ENCODE measurements at regions not wholly inside any gene's neighbourhood (a gene's known extent, or its start where the extent isn't known, plus 50 kb on each side); places are given as distances from the start of the nearest gene placed in this dataset.
"Not testable (repeated sequence)": the region's sequence is repeated elsewhere in the genome, so short reads cannot be mapped to it uniquely, and the experiment has no call there.

GRCh38 chr1:778451-779278 is 92.2 kb upstream of the OR4F16 start (continued):
- TF ChIP-seq MAX (CRISPR knock-in tag; IDR thresholded peaks at IDR 0.05) (peak; percentile 92), USF2 (CRISPR knock-in tag; IDR thresholded peaks at IDR 0.05) (peak; percentile 41; the same call in 1 of the 2 replicates)

GRCh38 chr1:779621-780020 is 93.2 kb upstream of the OR4F16 start:
- DNase-seq (ENCODE audit: low spot score); H3K27me3 Mint-ChIP-seq (ENCODE audit: low read depth); ATAC-seq; H3K9me3 Mint-ChIP-seq; POLR2A ChIA-PET; H3K4me1 Mint-ChIP-seq: not testable (repeated sequence)
- peak overlapping the region; percentile 94 for H3K27ac Mint-ChIP-seq
- peak; percentile 85 for TF ChIP-seq GABPB1 (CRISPR knock-in tag; IDR thresholded peaks at IDR 0.05)
- CTCF ChIA-PET, result interaction anchor here (1.4 kb wide), 1 partner anchor 90 kb away, joined by 6 read pairs; no protein-coding TSS in a partner anchor
- H3K4me3 Mint-ChIP-seq, result peak overlapping the region; percentile 97
- H3K36me3 Mint-ChIP-seq, result peaks cover 13% of the 10 kb centered on the region

GRCh38 chr1:788835-789234 is 102.4 kb upstream of the OR4F16 start:
- peaks cover 5% of the 10 kb centered on the region; the same call in 1 of the 2 replicates for H3K27me3 Mint-ChIP-seq (ENCODE audit: low read depth)
- DNase-seq (ENCODE audit: low spot score) (no peak), ATAC-seq (no peak)
- POLR2A ChIA-PET, result no interaction called here
- H3K36me3 Mint-ChIP-seq, result peaks cover 16% of the 10 kb centered on the region
- no peak overlapping the region for H3K4me3 Mint-ChIP-seq
- TF ChIP-seq PRDM15 (CRISPR knock-in tag; IDR thresholded peaks at IDR 0.05) (peak; percentile 53; the same call in 1 of the 2 replicates), MXD4 (CRISPR knock-in tag; IDR thresholded peaks at IDR 0.05; ENCODE audit: borderline replicate concordance) (no peak)
- H3K4me1 Mint-ChIP-seq, result no peaks in the 10 kb centered on the region
- no peak overlapping the region for H3K27ac Mint-ChIP-seq
- H3K9me3 Mint-ChIP-seq, result peaks cover 17% of the 10 kb centered on the region
- CTCF ChIA-PET, result no interaction called here

- peaks cover 11% of the 10 kb centered on the region for H3K36me3 Mint-ChIP-seq
- ATAC-seq; H3K4me1 Mint-ChIP-seq; H3K4me3 Mint-ChIP-seq; H3K27ac Mint-ChIP-seq; H3K27me3 Mint-ChIP-seq (ENCODE audit: low read depth); CTCF ChIA-PET; POLR2A ChIA-PET; DNase-seq (ENCODE audit: low spot score): not testable (repeated sequence)
- H3K9me3 Mint-ChIP-seq, result peaks cover 13% of the 10 kb centered on the region
These were observed 103.2 kb upstream of the OR4F16 start for GRCh38 chr1:789606-790005.

GRCh38 chr1:790388-790930 is 104.0 kb upstream of the OR4F16 start:
- POLR2A ChIA-PET; H3K4me1 Mint-ChIP-seq; ATAC-seq; H3K4me3 Mint-ChIP-seq; H3K27ac Mint-ChIP-seq; H3K27me3 Mint-ChIP-seq (ENCODE audit: low read depth); CTCF ChIA-PET; DNase-seq (ENCODE audit: low spot score); H3K36me3 Mint-ChIP-seq: not testable (repeated sequence)
- H3K9me3 Mint-ChIP-seq, result peaks cover 13% of the 10 kb centered on the region
- peak; percentile 54 for TF ChIP-seq PRDM15 (CRISPR knock-in tag; IDR thresholded peaks at IDR 0.05)

- ATAC-seq; H3K4me1 Mint-ChIP-seq; CTCF ChIA-PET; H3K9me3 Mint-ChIP-seq; H3K4me3 Mint-ChIP-seq; H3K27ac Mint-ChIP-seq; POLR2A ChIA-PET; H3K36me3 Mint-ChIP-seq; H3K27me3 Mint-ChIP-seq (ENCODE audit: low read depth); DNase-seq (ENCODE audit: low spot score): not testable (repeated sequence)
These were observed 107.9 kb upstream of the OR4F16 start for GRCh38 chr1:794310-794709.

- POLR2A ChIA-PET; H3K27me3 Mint-ChIP-seq (ENCODE audit: low read depth); CTCF ChIA-PET; H3K36me3 Mint-ChIP-seq; H3K4me3 Mint-ChIP-seq; ATAC-seq; H3K9me3 Mint-ChIP-seq; H3K27ac Mint-ChIP-seq; DNase-seq (ENCODE audit: low spot score); H3K4me1 Mint-ChIP-seq: not testable (repeated sequence)
These were observed 108.6 kb upstream of the OR4F16 start for GRCh38 chr1:794918-795584.

- CTCF ChIA-PET; H3K27ac Mint-ChIP-seq; POLR2A ChIA-PET; H3K36me3 Mint-ChIP-seq; H3K27me3 Mint-ChIP-seq (ENCODE audit: low read depth); H3K9me3 Mint-ChIP-seq; H3K4me3 Mint-ChIP-seq; DNase-seq (ENCODE audit: low spot score); H3K4me1 Mint-ChIP-seq: not testable (repeated sequence)
- peak; percentile 61; the same call in 1 of the 2 replicates for ATAC-seq
These were observed 111.2 kb upstream of the OR4F16 start for GRCh38 chr1:797649-798048.
